D721Med (cell line): ENCODE measurements at regions not wholly inside any gene's neighbourhood (a gene's known extent, or its start where the extent isn't known, plus 50 kb on each side); places are given as distances from the start of the nearest gene placed in this dataset.

Experiments
- DNase-seq: peaks from one replicate; pipeline ENCODE4 v3.0.0; 2011; ENCODE audit warnings: low spot score; ENCODE audit not compliant: insufficient read length
- FAIRE-seq: peaks from 2 replicates; lab custom pipeline; 2011; peaks lifted over from hg19 to GRCh38; lab: Jason Lieb, UNC
- CTCF ChIP-seq: IDR thresholded peaks from 2 replicates; pipeline ENCODE4 v1.5.1; 2012; ENCODE audit warnings: mild to moderate bottlenecking, control low read depth; ENCODE audit not compliant: insufficient read depth; ENCODE audit errors: missing control alignments

GRCh38 chr9:74120061-74120460 lies 377.1 kb upstream of the RORB start:
- no peak for FAIRE-seq
- DNase-seq: no peak
- TF ChIP-seq CTCF: no peak

- FAIRE-seq (no peak), DNase-seq (no peak)
Observed at GRCh38 chr9:74120470-74120869, 376.7 kb upstream of the RORB start.

GRCh38 chr9:74122216-74122615 lies 374.9 kb upstream of the RORB start:
- DNase-seq (no peak), FAIRE-seq (peak; percentile 48)
- no peak for TF ChIP-seq CTCF

More at GRCh38 chr9:74120470-74120869, 376.7 kb upstream of the RORB start:
- TF ChIP-seq CTCF: no peak

GRCh38 chr9:74122661-74123060 lies 374.5 kb upstream of the RORB start:
- TF ChIP-seq CTCF: no peak
- FAIRE-seq (no peak), DNase-seq (no peak)

GRCh38 chr9:74125941-74126340 lies 371.2 kb upstream of the RORB start:
- no peak for TF ChIP-seq CTCF
- DNase-seq: no peak
- FAIRE-seq: no peak

- no peak for TF ChIP-seq CTCF
- FAIRE-seq (no peak), DNase-seq (no peak)
Observed at GRCh38 chr9:74132986-74133385, 364.1 kb upstream of the RORB start.

GRCh38 chr9:74133921-74134320 lies 363.2 kb upstream of the RORB start:
- FAIRE-seq (no peak), DNase-seq (no peak)
- TF ChIP-seq CTCF: no peak
